ENCODE measurements at regions not wholly inside any gene's neighbourhood (a gene's known extent, or its start where the extent isn't known, plus 50 kb on each side); places are given as distances from the start of the nearest gene placed in this dataset.

DNA sequence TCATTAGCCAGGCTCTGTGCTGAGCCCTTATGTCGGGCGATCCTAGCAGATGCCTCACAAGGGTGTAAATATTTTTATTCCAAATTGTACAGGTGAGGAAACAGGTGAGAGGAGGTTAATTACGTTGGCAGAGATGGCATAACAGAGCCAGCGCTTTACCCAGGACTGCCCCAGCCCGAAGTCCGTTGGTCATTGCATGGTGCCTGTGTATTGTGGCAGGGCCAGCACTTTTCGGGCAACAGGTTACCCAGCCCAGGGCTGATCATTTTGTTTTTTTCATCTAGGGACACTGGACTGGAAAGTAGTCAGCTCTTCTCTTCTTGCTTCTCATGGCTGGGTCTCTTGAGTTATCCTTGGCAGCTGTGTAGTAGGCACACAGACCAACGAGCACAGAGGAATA is 202.2 kb upstream of the NAV2 start:
- no peak overlapping the region for H3K27ac ChIP-seq (ENCODE audit: low read length)
- no peaks in the 10 kb centered on the region for H3K27me3 ChIP-seq (ENCODE audit: control insufficient read depth, insufficient read depth, low read length)
- no CpG with 5 or more reads among the region's 8 CpGs for whole genome bisulfite sequencing (ENCODE audit: insufficient coverage, insufficient read length)
- H3K4me1 ChIP-seq (ENCODE audit: control insufficient read depth, insufficient read depth, low read length) = no peaks in the 10 kb centered on the region
- no peak for DNase-seq (ENCODE audit: low read depth, low spot score)
- no peaks in the 10 kb centered on the region for H3K9me3 ChIP-seq (ENCODE audit: control insufficient read depth, insufficient read depth, low read length)
- no peaks in the 10 kb centered on the region for H3K36me3 ChIP-seq (ENCODE audit: control insufficient read depth, insufficient read depth, low read length)
- H3K4me3 ChIP-seq (ENCODE audit: low read length) = no peak overlapping the region

DNA sequence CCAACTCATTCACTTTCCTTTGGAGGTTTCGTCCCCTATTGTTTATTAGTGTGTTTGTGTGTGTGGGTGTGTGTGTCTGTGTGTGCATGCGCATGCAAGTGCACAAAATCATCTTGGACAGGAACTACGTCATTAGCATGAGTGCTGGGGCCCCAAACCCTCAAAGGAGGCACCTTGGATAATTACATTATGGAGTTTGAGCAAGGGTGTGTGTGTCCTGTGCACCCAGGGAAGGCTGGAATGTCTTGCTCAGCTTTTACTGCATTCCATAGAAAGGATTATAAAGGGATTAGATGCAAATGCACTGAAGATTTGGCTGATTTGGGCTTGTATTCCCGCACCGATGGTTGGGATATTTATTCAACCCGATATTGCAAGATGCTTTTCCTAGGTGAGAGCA is 203.4 kb upstream of the NAV2 start:
- H3K9me3 ChIP-seq (ENCODE audit: control insufficient read depth, insufficient read depth, low read length) = no peaks in the 10 kb centered on the region
- H3K4me1 ChIP-seq (ENCODE audit: control insufficient read depth, insufficient read depth, low read length) = no peaks in the 10 kb centered on the region
- no peak for DNase-seq (ENCODE audit: low read depth, low spot score)
- no peaks in the 10 kb centered on the region for H3K36me3 ChIP-seq (ENCODE audit: control insufficient read depth, insufficient read depth, low read length)
- H3K27ac ChIP-seq (ENCODE audit: low read length) = no peak overlapping the region
- no CpG with 5 or more reads among the region's 6 CpGs for WGBS (ENCODE audit: insufficient coverage, insufficient read length)
- H3K27me3 ChIP-seq (ENCODE audit: control insufficient read depth, insufficient read depth, low read length) = no peaks in the 10 kb centered on the region
- H3K4me3 ChIP-seq (ENCODE audit: low read length) = no peak overlapping the region

DNA sequence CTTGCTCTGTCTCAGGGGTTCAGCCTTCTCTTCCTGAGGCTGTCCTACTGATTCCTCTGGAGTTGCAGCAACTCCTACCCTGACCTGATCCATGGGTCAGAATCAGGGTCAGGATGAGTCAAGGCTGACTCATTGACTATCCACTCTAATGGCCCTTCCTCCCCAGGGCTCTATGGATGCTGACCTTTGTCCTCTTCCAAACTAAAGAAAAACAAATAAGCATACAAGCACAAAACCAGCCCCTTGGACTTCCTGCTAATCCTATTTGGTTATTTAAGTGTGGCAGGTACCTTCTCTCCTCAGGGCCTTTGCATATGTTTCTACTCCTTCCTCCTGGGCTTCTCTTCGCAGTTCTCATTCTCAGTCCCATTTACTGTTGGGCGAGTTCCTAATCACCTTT is 204.5 kb upstream of the NAV2 start:
- H3K27me3 ChIP-seq (ENCODE audit: control insufficient read depth, insufficient read depth, low read length) = no peaks in the 10 kb centered on the region
- no peaks in the 10 kb centered on the region for H3K4me1 ChIP-seq (ENCODE audit: control insufficient read depth, insufficient read depth, low read length)
- no CpG with 5 or more reads among the region's 2 CpGs for WGBS (ENCODE audit: insufficient coverage, insufficient read length)
- no peak overlapping the region for H3K27ac ChIP-seq (ENCODE audit: low read length)
- DNase-seq (ENCODE audit: low read depth, low spot score) = no peak
- no peaks in the 10 kb centered on the region for H3K36me3 ChIP-seq (ENCODE audit: control insufficient read depth, insufficient read depth, low read length)
- no peaks in the 10 kb centered on the region for H3K9me3 ChIP-seq (ENCODE audit: control insufficient read depth, insufficient read depth, low read length)
- H3K4me3 ChIP-seq (ENCODE audit: low read length) = no peak overlapping the region

DNA sequence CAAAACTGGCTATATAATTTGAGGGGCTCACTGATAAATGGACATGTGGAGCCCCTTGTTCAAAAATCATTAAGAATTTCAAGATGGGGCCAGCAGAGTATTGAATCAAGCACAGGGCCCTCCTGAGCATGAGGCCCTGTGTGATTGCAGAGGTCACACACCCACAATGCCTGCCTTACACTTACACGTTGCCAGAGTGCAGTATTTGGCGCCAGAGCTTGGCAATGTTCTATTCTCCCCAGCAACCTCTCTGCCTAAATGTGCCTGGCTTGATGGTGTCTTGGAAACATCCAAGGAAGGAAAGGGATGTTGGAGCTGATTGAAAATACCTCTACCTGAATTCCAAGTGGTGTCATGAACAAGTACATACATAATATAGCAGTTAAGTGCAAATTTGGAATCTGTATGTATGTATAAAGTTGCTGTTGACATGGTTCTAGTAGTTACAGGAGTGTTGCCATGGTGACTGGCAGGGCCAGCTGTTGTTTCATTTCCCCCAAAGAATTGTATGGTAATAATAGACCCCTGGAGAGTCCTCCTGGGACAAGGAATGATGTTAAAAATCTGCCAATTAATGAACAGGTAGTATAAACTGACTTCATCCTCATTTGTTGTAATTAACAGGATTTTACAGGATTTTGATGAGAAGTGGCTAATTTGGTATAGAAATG is 205.7 kb upstream of the NAV2 start:
- no peaks in the 10 kb centered on the region for H3K4me1 ChIP-seq (ENCODE audit: control insufficient read depth, insufficient read depth, low read length)
- no peaks in the 10 kb centered on the region for H3K27me3 ChIP-seq (ENCODE audit: control insufficient read depth, insufficient read depth, low read length)
- WGBS (ENCODE audit: insufficient coverage, insufficient read length) = no CpG with 5 or more reads among the region's 2 CpGs
- no peak overlapping the region for H3K27ac ChIP-seq (ENCODE audit: low read length)
- no peaks in the 10 kb centered on the region for H3K36me3 ChIP-seq (ENCODE audit: control insufficient read depth, insufficient read depth, low read length)
- H3K4me3 ChIP-seq (ENCODE audit: low read length) = no peak overlapping the region
- no peak for DNase-seq (ENCODE audit: low read depth, low spot score)
- no peaks in the 10 kb centered on the region for H3K9me3 ChIP-seq (ENCODE audit: control insufficient read depth, insufficient read depth, low read length)

DNA sequence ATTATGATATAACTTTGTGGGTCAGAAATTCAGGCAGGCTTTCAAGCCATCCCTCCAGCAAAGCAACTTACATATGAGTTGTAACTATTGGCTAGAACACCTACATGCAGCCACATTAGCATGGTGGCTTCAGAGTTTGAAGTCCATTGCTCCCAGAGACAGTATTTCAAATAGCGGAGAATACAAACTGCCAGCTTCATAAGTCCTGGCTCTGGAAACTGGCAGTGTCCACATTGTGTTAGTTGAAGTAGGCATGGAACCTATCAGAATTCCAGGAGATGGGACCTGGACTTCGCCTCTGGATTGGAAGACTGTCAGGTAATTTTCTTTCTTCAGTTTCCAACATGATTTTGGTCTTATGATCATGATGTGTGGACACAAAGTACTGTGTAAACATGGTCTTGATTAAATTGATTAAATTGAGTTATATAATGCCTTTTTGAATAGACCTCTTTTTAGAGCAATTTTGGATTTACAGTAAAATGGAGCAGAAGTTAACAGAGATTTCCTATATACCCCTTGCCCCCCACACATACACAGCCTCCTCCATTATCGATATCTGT is 209.9 kb upstream of the NAV2 start:
- no peak overlapping the region for H3K27ac ChIP-seq (ENCODE audit: low read length)
- no peak for DNase-seq (ENCODE audit: low read depth, low spot score)
- no peaks in the 10 kb centered on the region for H3K36me3 ChIP-seq (ENCODE audit: control insufficient read depth, insufficient read depth, low read length)
- H3K4me3 ChIP-seq (ENCODE audit: low read length) = no peak overlapping the region
- WGBS (ENCODE audit: insufficient coverage, insufficient read length) = no CpG with 5 or more reads among the region's 3 CpGs
- no peaks in the 10 kb centered on the region for H3K9me3 ChIP-seq (ENCODE audit: control insufficient read depth, insufficient read depth, low read length)
- H3K27me3 ChIP-seq (ENCODE audit: control insufficient read depth, insufficient read depth, low read length) = no peaks in the 10 kb centered on the region
- H3K4me1 ChIP-seq (ENCODE audit: control insufficient read depth, insufficient read depth, low read length) = no peaks in the 10 kb centered on the region

DNA sequence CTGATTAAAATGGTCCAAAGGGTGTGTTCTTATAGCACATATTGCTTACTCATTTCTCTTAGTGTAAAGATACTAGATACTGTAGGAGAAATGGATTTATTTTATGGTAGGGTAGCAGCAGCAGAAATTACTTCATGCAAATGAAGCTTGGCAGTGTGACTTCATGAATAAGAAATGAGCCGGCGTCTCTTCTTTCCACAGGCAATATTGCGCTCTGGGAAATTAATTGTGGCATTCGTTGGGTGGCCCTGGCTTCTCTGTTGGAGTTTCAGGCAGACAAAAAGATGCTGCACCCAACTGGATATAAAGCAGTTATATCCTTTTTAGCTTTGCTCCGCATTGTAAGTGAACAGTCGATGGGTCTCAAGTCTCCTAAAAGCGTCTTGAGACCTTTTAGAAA is 211.0 kb upstream of the NAV2 start:
- H3K4me3 ChIP-seq (ENCODE audit: low read length) = no peak overlapping the region
- no peak for DNase-seq (ENCODE audit: low read depth, low spot score)
- H3K27ac ChIP-seq (ENCODE audit: low read length) = no peak overlapping the region
- no peaks in the 10 kb centered on the region for H3K36me3 ChIP-seq (ENCODE audit: control insufficient read depth, insufficient read depth, low read length)
- no peaks in the 10 kb centered on the region for H3K9me3 ChIP-seq (ENCODE audit: control insufficient read depth, insufficient read depth, low read length)
- WGBS (ENCODE audit: insufficient coverage, insufficient read length) = no CpG with 5 or more reads among the region's 7 CpGs
- H3K27me3 ChIP-seq (ENCODE audit: control insufficient read depth, insufficient read depth, low read length) = no peaks in the 10 kb centered on the region
- no peaks in the 10 kb centered on the region for H3K4me1 ChIP-seq (ENCODE audit: control insufficient read depth, insufficient read depth, low read length)

DNA sequence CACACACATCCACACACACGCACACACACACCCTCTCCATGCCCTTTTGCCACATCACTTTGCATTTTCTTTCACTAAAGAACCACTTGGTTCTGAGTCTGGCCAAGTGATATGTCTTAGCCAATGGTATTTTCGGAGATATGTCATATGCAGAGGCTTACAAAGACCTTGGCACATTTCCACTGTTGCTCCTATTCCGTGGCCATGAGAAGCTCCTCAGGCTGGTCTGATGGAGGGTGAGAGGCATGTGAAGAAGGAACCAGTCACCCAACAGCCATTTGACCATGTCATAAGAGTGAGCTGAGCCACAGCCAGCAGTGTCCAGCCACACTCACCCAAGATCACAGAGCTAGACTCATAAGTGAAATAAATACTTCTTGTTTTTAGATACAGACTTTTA is 212.6 kb upstream of the NAV2 start:
- WGBS (ENCODE audit: insufficient coverage, insufficient read length) = 100% methylated on average over 1 of the region's 3 CpGs
- no peaks in the 10 kb centered on the region for H3K9me3 ChIP-seq (ENCODE audit: control insufficient read depth, insufficient read depth, low read length)

DNA sequence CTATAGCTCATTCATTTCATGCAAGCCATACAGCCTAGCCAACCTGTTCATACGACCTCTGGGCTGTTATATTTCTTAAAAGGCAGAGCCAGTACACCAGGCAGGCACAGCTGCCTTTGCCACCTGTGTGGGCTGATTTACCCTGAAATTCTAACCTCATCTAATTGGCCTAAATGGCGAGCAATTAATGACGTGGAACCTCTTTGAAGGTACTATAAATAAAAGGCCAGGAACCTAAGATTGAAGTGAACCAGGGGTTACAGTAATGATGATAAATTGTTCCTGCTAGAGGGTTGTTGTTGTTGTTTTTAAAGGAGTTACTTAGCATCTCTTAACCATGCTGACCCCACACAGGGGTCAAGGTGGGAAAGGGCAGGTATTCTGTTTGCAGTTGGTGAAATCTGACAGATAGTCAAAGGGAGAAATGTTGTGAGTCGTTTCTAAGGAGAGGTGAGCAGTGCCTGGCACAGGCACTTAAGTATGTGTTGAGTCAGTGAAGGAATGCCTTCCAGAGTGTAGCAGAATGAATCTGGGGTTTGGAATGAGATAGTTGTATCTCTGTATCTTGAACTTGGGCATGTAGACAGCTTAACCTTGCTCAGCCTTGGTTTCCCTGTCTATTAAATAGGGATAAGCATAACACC is 213.5 kb upstream of the NAV2 start:
- H3K36me3 ChIP-seq (ENCODE audit: control insufficient read depth, insufficient read depth, low read length) = no peaks in the 10 kb centered on the region
- no CpG with 5 or more reads among the region's 4 CpGs for WGBS (ENCODE audit: insufficient coverage, insufficient read length)
- H3K27ac ChIP-seq (ENCODE audit: low read length) = no peak overlapping the region
- H3K27me3 ChIP-seq (ENCODE audit: control insufficient read depth, insufficient read depth, low read length) = no peaks in the 10 kb centered on the region
- no peaks in the 10 kb centered on the region; the same call in 1 of the 2 replicates for H3K4me1 ChIP-seq (ENCODE audit: control insufficient read depth, insufficient read depth, low read length)
- DNase-seq (ENCODE audit: low read depth, low spot score) = no peak
- no peaks in the 10 kb centered on the region for H3K9me3 ChIP-seq (ENCODE audit: control insufficient read depth, insufficient read depth, low read length)
- no peak overlapping the region for H3K4me3 ChIP-seq (ENCODE audit: low read length)

More for the DNA sequence above, 212.6 kb upstream of the NAV2 start:
- no peaks in the 10 kb centered on the region; the same call in 1 of the 2 replicates for H3K4me1 ChIP-seq (ENCODE audit: control insufficient read depth, insufficient read depth, low read length)
- H3K27ac ChIP-seq (ENCODE audit: low read length) = no peak overlapping the region
- DNase-seq (ENCODE audit: low read depth, low spot score) = no peak
- H3K27me3 ChIP-seq (ENCODE audit: control insufficient read depth, insufficient read depth, low read length) = no peaks in the 10 kb centered on the region
- H3K36me3 ChIP-seq (ENCODE audit: control insufficient read depth, insufficient read depth, low read length) = no peaks in the 10 kb centered on the region
- no peak overlapping the region for H3K4me3 ChIP-seq (ENCODE audit: low read length)

DNA sequence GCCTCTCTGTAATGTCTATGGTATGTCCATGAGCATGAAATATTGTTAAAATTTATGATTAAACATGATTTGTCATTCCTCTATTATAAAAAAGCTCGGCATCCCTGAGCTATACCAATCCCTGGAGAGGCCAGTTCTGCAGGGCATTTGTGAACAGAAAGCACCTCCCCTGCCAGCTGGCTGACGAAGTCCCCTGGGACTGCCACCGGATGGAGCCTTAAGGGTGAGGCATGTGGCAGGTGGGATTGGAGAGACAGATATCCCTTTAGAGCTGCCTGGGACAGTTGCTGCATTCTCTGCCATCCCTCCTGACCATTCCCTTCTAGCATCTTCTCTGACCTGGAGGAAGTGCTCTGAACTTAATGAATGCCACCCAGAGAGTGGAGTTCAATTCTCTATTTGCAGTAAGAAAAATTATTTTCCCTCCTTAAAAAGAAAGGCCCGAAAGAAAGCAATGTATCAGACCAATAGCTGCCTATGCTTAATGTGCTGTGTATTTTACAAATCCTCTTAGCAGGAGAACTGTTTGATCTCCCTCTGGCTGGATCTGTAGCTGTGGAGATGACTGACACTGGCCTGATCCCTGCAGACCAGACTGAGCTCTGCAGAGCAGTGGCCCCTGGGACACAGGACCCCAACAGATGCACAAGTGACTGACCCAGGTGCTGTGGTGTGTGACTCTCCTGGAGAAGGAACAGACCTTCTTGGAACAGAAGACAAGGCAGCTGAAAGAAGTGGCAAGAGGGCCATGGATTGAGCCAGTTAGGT is 219.0 kb upstream of the NAV2 start:
- Histone ChIP-seq H3K36me3 (ENCODE audit: control insufficient read depth, insufficient read depth, low read length) (no peaks in the 10 kb centered on the region), H3K27me3 (ENCODE audit: control insufficient read depth, insufficient read depth, low read length) (no peaks in the 10 kb centered on the region), H3K4me3 (ENCODE audit: low read length) (no peak overlapping the region), H3K9me3 (ENCODE audit: control insufficient read depth, insufficient read depth, low read length) (no peaks in the 10 kb centered on the region), H3K27ac (ENCODE audit: low read length) (no peak overlapping the region), H3K4me1 (ENCODE audit: control insufficient read depth, insufficient read depth, low read length) (no peaks in the 10 kb centered on the region; the same call in 1 of the 2 replicates)
- no peak for DNase-seq (ENCODE audit: low read depth, low spot score)
- WGBS (ENCODE audit: insufficient coverage, insufficient read length) = no CpG with 5 or more reads among the region's 4 CpGs

DNA sequence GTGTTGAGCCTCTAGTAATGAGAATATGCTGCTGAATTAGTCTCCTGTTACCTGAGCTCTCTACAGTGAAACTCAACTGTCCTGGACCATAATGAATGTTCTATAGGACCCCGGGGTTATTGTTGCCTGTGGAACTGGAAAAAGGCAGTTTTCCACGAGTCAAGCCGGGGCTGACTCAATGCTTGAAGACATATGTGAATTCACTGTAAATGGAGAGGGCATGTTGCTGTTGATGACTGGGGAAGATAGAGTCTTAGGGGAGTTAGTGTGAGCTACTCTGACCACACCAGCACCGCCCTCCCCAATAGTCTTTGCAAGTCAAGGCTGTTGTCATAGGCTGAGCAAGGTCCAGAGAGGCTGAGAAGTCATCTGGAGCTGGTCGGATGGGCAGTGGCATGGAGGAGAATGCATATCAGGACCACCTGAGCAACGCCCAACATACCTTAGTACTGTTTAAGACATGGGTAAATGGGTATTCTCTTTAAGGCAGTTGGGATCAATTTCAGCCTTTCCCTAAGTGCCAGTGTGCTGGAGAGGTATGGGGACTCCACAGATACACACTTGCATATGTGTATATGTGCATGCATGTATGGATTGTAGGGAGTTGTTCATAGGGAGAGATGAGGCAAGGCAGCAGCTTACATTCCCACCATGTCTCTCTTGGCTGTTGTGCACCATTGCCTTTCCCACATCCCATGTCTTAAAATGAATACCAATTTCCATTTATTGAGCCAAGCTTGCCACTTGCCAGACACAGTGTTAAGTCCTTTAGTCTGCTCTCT is 230.1 kb upstream of the NAV2 start:
- Histone ChIP-seq H3K36me3 (ENCODE audit: control insufficient read depth, insufficient read depth, low read length) (no peaks in the 10 kb centered on the region), H3K4me3 (ENCODE audit: low read length) (no peak overlapping the region), H3K27me3 (ENCODE audit: control insufficient read depth, insufficient read depth, low read length) (no peaks in the 10 kb centered on the region), H3K4me1 (ENCODE audit: control insufficient read depth, insufficient read depth, low read length) (no peaks in the 10 kb centered on the region), H3K9me3 (ENCODE audit: control insufficient read depth, insufficient read depth, low read length) (no peaks in the 10 kb centered on the region), H3K27ac (ENCODE audit: low read length) (no peak overlapping the region)
- no CpG with 5 or more reads among the region's 6 CpGs for WGBS (ENCODE audit: insufficient coverage, insufficient read length)
- DNase-seq (ENCODE audit: low read depth, low spot score) = no peak

Data from iPS DF 6.9 (cell line).